Astrocyte of the cerebellum (primary cell): ENCODE measurements at regions not wholly inside any gene's neighbourhood (a gene's known extent, or its start where the extent isn't known, plus 50 kb on each side); places are given as distances from the start of the nearest gene placed in this dataset.

Experiments
- DNase-seq: peaks from one replicate; pipeline ENCODE4 v3.0.0-alpha.2; 2011; ENCODE audit warnings: low read depth
- H3K4me3 ChIP-seq: 2 replicates; pipeline ENCODE4 v1.5.1; 2011; ENCODE audit warnings: mild to moderate bottlenecking, low read depth, low read length, moderate library complexity
- CTCF ChIP-seq: IDR thresholded peaks from 2 replicates; pipeline ENCODE4 v1.5.1; 2012; ENCODE audit warnings: low read length, low read depth, moderate library complexity, mild to moderate bottlenecking; ENCODE audit errors: missing control alignments
- in situ Hi-C: cut with HindIII; loops from 2 replicates; pipeline ENCODE4 v1.10.0; 2017; ENCODE audit warnings: low sequenced_read_pairs

GRCh38 chr2:64363848-64364247 lies 90.1 kb upstream of the LGALSL start:
- in situ Hi-C loops, result no loop called here
- no peak for DNase-seq
- no peak for TF ChIP-seq CTCF
- no peak overlapping the region for H3K4me3 ChIP-seq

DNA sequence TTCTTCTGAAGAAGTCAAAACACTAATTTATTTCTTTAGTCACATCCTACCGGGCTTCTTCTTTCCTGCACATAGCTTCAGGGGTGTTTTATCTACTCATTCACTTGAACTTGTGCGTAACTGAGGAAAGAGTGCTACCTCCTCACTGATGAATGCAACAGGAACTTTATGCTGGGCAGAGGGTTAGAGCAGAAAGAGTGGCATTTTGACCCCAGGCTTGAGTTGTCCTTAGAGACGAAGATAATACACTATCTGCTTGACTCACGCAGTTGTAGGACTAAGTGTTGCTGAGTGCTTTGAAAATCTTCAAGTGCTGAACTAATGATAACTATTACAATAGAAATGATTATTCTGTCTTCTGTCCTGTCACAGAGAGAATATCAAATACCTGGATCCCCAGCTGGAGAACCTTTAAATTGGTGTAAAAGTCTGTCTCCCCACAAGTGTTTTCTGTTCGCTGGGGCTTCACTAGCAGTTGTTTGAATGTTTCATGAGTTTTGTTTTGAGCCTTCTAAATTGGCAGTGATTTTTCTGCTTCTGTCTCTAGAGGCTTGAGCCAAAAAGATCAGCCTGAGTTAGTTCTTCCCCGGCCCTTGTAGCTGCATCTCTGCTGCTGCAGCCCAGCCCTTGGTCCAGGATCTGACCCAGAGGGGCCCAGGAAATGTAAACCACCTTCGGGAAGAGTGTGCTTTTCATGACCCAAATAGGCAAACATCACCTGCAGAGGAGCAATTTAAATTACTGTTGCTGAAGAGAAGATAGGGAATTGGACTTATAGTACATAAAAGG lies 86.3 kb upstream of the LGALSL start:
- in situ Hi-C loops, result no loop called here
- no peak for DNase-seq
- no peak for TF ChIP-seq CTCF
- H3K4me3 ChIP-seq, result no peak overlapping the region

GRCh38 chr2:64369706-64370105 lies 84.3 kb upstream of the LGALSL start:
- no peak for TF ChIP-seq CTCF
- no peak for DNase-seq
- in situ Hi-C loops, result no loop called here
- no peak overlapping the region for H3K4me3 ChIP-seq

DNA sequence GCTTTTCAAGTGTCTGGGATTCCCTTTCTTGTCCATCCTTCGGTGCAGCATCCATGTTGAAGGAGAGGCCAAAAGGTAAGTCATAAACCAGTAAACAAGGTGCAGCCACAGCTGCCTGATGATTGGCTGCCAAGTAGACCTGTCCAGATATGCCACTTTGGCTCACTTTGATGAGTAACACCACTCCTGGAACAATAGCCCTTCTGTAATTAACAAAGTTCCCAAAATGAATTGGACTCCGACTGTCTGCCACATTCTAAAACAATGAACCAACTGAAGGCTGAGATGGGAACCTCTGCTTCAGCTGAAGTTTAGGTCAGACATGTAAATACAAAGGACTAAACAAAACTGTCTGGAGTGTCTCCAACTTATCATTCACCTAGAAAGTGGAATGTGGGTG lies 82.2 kb upstream of the LGALSL start:
- no peak for TF ChIP-seq CTCF
- no peak for DNase-seq
- no peak overlapping the region for H3K4me3 ChIP-seq
- in situ Hi-C loops, result no loop called here

- in situ Hi-C loops, result no loop called here
- DNase-seq, result no peak
- TF ChIP-seq CTCF, result no peak
- H3K4me3 ChIP-seq, result no peak overlapping the region
Measured at GRCh38 chr2:64374686-64375085, 79.3 kb upstream of the LGALSL start.

DNA sequence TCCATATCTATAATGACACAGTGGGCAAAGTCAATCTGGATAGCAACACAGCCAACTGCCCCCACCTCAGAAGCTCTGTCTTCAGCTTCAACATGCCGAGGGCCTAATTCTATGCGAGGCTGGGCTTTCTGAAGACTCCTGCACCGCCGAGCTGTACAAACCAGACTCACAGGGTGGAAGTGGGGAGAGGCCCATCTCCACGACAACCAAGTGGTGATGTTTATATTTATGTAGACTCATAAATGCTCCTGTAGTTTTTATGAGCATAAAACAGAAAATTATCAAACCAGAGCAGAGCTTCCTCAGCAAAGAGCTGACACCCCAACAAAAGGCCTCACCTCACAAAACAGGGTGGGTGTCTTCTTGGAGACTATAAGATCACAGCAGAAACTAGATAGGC lies 77.0 kb upstream of the LGALSL start:
- no peak for TF ChIP-seq CTCF
- in situ Hi-C loops, result no loop called here

More for the DNA sequence above, 77.0 kb upstream of the LGALSL start:
- no peak overlapping the region for H3K4me3 ChIP-seq
- DNase-seq, result no peak
